ENCODE measurements at regions not wholly inside any gene's neighbourhood (a gene's known extent, or its start where the extent isn't known, plus 50 kb on each side); places are given as distances from the start of the nearest gene placed in this dataset.

- no peaks in the 10 kb centered on the region for H3K27me3 ChIP-seq
- no peaks in the 10 kb centered on the region; the same call in 1 of the 2 replicates for H3K9me3 ChIP-seq (replicated peaks)
- no peaks in the 10 kb centered on the region for H3K4me1 ChIP-seq
- no peak for DNase-seq
- H3K27ac ChIP-seq, result no peak overlapping the region
- H3K4me3 ChIP-seq, result no peak overlapping the region
- no peaks in the 10 kb centered on the region for H3K36me3 ChIP-seq
Measured at GRCh38 chr6:79764747-79765146, 133.6 kb downstream of the SH3BGRL2 start.

GRCh38 chr6:79763301-79763700 is 132.2 kb downstream of the SH3BGRL2 start:
- Histone ChIP-seq H3K4me3 (no peak overlapping the region), H3K9me3 (replicated peaks) (no peaks in the 10 kb centered on the region; the same call in 1 of the 2 replicates), H3K27ac (no peak overlapping the region), H3K27me3 (no peaks in the 10 kb centered on the region), H3K36me3 (no peaks in the 10 kb centered on the region), H3K4me1 (no peaks in the 10 kb centered on the region)
- no peak for DNase-seq

- no peaks in the 10 kb centered on the region for H3K4me1 ChIP-seq
- no peaks in the 10 kb centered on the region; the same call in 1 of the 2 replicates for H3K9me3 ChIP-seq (replicated peaks)
- H3K27me3 ChIP-seq, result no peaks in the 10 kb centered on the region
- DNase-seq, result no peak
- no peaks in the 10 kb centered on the region for H3K36me3 ChIP-seq
- no peak overlapping the region for H3K4me3 ChIP-seq
- no peak overlapping the region for H3K27ac ChIP-seq
Measured at GRCh38 chr6:79762370-79762769, 131.2 kb downstream of the SH3BGRL2 start.

GRCh38 chr6:79756496-79756895 is 125.4 kb downstream of the SH3BGRL2 start:
- H3K27me3 ChIP-seq, result 0 out of 2 replicates have a peak, but pooled peaks cover 4% of the 10 kb centered on the region
- H3K4me1 ChIP-seq, result no peaks in the 10 kb centered on the region
- no peaks in the 10 kb centered on the region for H3K36me3 ChIP-seq
- DNase-seq, result no peak
- H3K4me3 ChIP-seq, result no peak overlapping the region
- no peak overlapping the region for H3K27ac ChIP-seq
- H3K9me3 ChIP-seq (replicated peaks), result no peaks in the 10 kb centered on the region; the same call in 1 of the 2 replicates

GRCh38 chr6:79755967-79756366 is 124.8 kb downstream of the SH3BGRL2 start:
- DNase-seq, result no peak

More at GRCh38 chr6:79755967-79756366, 124.8 kb downstream of the SH3BGRL2 start:
- H3K36me3 ChIP-seq, result no peaks in the 10 kb centered on the region
- no peaks in the 10 kb centered on the region for H3K4me1 ChIP-seq
- H3K27me3 ChIP-seq, result 0 out of 2 replicates have a peak, but pooled peaks cover 4% of the 10 kb centered on the region
- H3K27ac ChIP-seq, result no peak overlapping the region
- H3K9me3 ChIP-seq (replicated peaks), result no peaks in the 10 kb centered on the region; the same call in 1 of the 2 replicates
- no peak overlapping the region for H3K4me3 ChIP-seq

Data from SJCRH30 (cell line).